Panc1 (cell line): ENCODE measurements at regions not wholly inside any gene's neighbourhood (a gene's known extent, or its start where the extent isn't known, plus 50 kb on each side); places are given as distances from the start of the nearest gene placed in this dataset.

Experiments
- ATAC-seq: fragments of 200-7000 bp; cut with Tn5 transposase; 2 replicates; pipeline ENCODE4 v1.9.1; 2020; ENCODE audit warnings: mild to moderate bottlenecking, moderate library complexity
- BruUV-seq: library from RNA; stranded (reverse); fragments of 400-500 nt; replicated peaks from 2 replicates; lab custom pipeline; 2021; lab: Mats Ljungman, UMichigan
- CTCF ChIA-PET: fragments of 300-600 bp; sonication (Branson Sonifier 250); formaldehyde crosslinking; loops from one replicate; lab custom pipeline; 2022; ENCODE audit warnings: antibody characterized with exemption; lab: Charles Lee
- POLR2A ChIA-PET: fragments of 300-600 bp; sonication (Branson Sonifier 250); formaldehyde crosslinking; loops from one replicate; lab custom pipeline; 2022; ENCODE audit warnings: antibody characterized with exemption; lab: Charles Lee
- DNase-seq: peaks from one replicate; pipeline ENCODE4 v3.0.0-alpha.2; 2010; ENCODE audit warnings: low read depth, low spot score
- H3K27ac ChIP-seq: 2 replicates; pipeline ENCODE4 v1.5.1; 2011; ENCODE audit warnings: mild to moderate bottlenecking, low read length, inconsistent platforms
- H3K27me3 ChIP-seq: fragments of 200-500 bp; sonication (Bioruptor generic); 2 replicates; pipeline ENCODE4 v1.6.0; 2014; ENCODE audit warnings: low read length, inconsistent platforms; ENCODE audit not compliant: control insufficient read depth, insufficient read depth
- H3K36me3 ChIP-seq: fragments of 200-500 bp; sonication (Bioruptor generic); 2 replicates; pipeline ENCODE4 v1.5.1; 2014; ENCODE audit warnings: inconsistent platforms, mild to moderate bottlenecking, low read length, moderate library complexity; ENCODE audit not compliant: control insufficient read depth, insufficient read depth
- H3K4me1 ChIP-seq: 2 replicates; pipeline ENCODE4 v1.5.1; 2011; ENCODE audit warnings: inconsistent platforms, mild to moderate bottlenecking, low read length, moderate library complexity; ENCODE audit not compliant: control insufficient read depth, insufficient read depth
- H3K4me3 ChIP-seq, 2 experiments: 2 replicates each; pipeline ENCODE4 v1.5.1; 2011 to 2012; ENCODE audit warnings: low read depth in 2 of 2, low read length in 2 of 2, mild to moderate bottlenecking in 2 of 2, inconsistent platforms in 1 of 2, moderate library complexity in 1 of 2
- H3K9me3 ChIP-seq: fragments of 200-500 bp; sonication (Bioruptor generic); 2 replicates; pipeline ENCODE4 v1.5.1; 2014; ENCODE audit warnings: low read depth, mild to moderate bottlenecking, inconsistent platforms, low read length, moderate library complexity; ENCODE audit not compliant: control insufficient read depth, insufficient read depth
- POLR2AphosphoS5 ChIP-seq: IDR thresholded peaks from 2 replicates; pipeline ENCODE4 v1.6.1; 2012; ENCODE audit warnings: mild to moderate bottlenecking, low read depth, low read length, moderate library complexity
- SIN3A ChIP-seq: IDR thresholded peaks from 2 replicates; pipeline ENCODE4 v1.6.1; 2012; ENCODE audit warnings: low read depth, mild to moderate bottlenecking, low read length, moderate library complexity, borderline replicate concordance; ENCODE audit not compliant: insufficient read depth
- TCF7L2 ChIP-seq: IDR thresholded peaks from 2 replicates; pipeline ENCODE4 v1.6.1; 2011; ENCODE audit warnings: mild to moderate bottlenecking, low read depth, low read length, inconsistent platforms
- in situ Hi-C: cut with HindIII; loops from 2 replicates; pipeline ENCODE4 v1.10.0; 2016; ENCODE audit warnings: low sequenced_read_pairs, low pct_unique_long_range_greater_than_20kb
- intact Hi-C: fragments of 100-400 bp; cut with micrococcal nuclease; formaldehyde crosslinking; loops from one replicate; pipeline ENCODE4 v1.10.0; 2022; ENCODE audit not compliant: unreplicated experiment
- TF ChIP-seq, protein P1 (sequence below): fragments of 450-650 bp; IDR thresholded peaks from 2 replicates; pipeline ENCODE4 v1.5.1; 2017; ENCODE audit warnings: mild to moderate bottlenecking
- TF ChIP-seq, protein P2 (sequence below), 2 experiments: IDR thresholded peaks; 2 replicates each; pipeline ENCODE4 v1.6.1; 2011 to 2012; ENCODE audit warnings: low read depth in 2 of 2, control low read depth in 1 of 2, low read length in 1 of 2, mild to moderate bottlenecking in 1 of 2, moderate library complexity in 1 of 2; ENCODE audit not compliant: insufficient read depth in 1 of 2

DNA sequence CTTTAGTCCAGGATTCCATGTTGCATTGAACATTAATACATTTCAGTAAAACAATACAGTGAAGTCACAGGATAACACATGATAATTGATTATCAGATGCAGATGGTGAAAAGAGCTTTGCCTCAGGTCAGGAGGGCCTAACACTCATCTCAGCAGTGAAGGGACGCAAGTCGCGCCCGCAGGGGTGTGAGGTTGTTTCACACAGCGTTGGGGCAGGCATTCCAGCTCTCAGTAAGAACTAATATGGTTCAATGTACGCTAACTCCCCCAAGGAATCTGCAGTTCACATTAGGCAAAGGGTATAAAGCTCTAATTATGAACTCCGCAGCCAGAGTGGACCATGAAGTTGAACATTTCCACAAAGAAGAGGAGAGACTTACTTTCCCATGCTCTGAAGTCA is 53.1 kb upstream of the ATL2 start:
- ATAC-seq (no peak), DNase-seq (no peak)
- H3K27ac ChIP-seq, result no peak overlapping the region
- no peak overlapping the region for H3K4me3 ChIP-seq
- no TSS peak for BruUV-seq
- H3K36me3 ChIP-seq, result no peaks in the 10 kb centered on the region
- no peaks in the 10 kb centered on the region for H3K27me3 ChIP-seq
- ChIA-PET CTCF (no interaction called here), POLR2A (no interaction called here)
- no peaks in the 10 kb centered on the region for H3K4me1 ChIP-seq
- intact Hi-C loops, result no loop called here
- in situ Hi-C loops, result no loop called here
- TF ChIP-seq, protein P1, sequence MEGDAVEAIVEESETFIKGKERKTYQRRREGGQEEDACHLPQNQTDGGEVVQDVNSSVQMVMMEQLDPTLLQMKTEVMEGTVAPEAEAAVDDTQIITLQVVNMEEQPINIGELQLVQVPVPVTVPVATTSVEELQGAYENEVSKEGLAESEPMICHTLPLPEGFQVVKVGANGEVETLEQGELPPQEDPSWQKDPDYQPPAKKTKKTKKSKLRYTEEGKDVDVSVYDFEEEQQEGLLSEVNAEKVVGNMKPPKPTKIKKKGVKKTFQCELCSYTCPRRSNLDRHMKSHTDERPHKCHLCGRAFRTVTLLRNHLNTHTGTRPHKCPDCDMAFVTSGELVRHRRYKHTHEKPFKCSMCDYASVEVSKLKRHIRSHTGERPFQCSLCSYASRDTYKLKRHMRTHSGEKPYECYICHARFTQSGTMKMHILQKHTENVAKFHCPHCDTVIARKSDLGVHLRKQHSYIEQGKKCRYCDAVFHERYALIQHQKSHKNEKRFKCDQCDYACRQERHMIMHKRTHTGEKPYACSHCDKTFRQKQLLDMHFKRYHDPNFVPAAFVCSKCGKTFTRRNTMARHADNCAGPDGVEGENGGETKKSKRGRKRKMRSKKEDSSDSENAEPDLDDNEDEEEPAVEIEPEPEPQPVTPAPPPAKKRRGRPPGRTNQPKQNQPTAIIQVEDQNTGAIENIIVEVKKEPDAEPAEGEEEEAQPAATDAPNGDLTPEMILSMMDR, result no peak
- TF ChIP-seq TCF7L2 (no peak), POLR2AphosphoS5 (no peak), SIN3A (no peak)
- TF ChIP-seq, protein P2, sequence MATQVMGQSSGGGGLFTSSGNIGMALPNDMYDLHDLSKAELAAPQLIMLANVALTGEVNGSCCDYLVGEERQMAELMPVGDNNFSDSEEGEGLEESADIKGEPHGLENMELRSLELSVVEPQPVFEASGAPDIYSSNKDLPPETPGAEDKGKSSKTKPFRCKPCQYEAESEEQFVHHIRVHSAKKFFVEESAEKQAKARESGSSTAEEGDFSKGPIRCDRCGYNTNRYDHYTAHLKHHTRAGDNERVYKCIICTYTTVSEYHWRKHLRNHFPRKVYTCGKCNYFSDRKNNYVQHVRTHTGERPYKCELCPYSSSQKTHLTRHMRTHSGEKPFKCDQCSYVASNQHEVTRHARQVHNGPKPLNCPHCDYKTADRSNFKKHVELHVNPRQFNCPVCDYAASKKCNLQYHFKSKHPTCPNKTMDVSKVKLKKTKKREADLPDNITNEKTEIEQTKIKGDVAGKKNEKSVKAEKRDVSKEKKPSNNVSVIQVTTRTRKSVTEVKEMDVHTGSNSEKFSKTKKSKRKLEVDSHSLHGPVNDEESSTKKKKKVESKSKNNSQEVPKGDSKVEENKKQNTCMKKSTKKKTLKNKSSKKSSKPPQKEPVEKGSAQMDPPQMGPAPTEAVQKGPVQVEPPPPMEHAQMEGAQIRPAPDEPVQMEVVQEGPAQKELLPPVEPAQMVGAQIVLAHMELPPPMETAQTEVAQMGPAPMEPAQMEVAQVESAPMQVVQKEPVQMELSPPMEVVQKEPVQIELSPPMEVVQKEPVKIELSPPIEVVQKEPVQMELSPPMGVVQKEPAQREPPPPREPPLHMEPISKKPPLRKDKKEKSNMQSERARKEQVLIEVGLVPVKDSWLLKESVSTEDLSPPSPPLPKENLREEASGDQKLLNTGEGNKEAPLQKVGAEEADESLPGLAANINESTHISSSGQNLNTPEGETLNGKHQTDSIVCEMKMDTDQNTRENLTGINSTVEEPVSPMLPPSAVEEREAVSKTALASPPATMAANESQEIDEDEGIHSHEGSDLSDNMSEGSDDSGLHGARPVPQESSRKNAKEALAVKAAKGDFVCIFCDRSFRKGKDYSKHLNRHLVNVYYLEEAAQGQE (IDR thresholded peaks at IDR 0.05; ENCODE audit: insufficient read depth in 1 of 2, low read depth in 2 of 2, low read length in 1 of 2), result no peak
- no peaks in the 10 kb centered on the region for H3K9me3 ChIP-seq

DNA sequence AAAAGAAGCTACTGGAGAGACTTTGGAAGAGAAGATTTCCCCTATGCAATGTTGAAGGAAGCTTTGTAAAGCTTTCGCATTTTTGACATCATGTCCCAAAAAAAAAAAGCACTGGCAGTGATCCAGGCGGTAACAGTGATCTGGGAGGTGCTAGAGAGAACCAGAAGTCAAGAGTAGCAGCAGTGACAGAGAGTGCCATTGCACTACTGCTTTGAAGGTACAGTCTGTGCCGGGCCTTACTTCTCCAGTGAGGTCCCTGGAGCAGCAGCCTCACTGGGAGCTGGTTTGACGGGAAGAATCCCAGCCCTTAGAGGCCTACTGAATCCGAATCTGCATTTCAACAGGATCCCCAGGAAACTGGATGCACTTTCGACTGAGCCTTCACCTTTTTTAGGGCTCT is 50.9 kb upstream of the ATL2 start:
- intact Hi-C loops, result no loop called here
- no TSS peak for BruUV-seq
- ChIA-PET POLR2A (no interaction called here), CTCF (no interaction called here)
- ATAC-seq, result no peak
- in situ Hi-C loops, result no loop called here
- Histone ChIP-seq H3K4me1 (no peaks in the 10 kb centered on the region), H3K36me3 (no peaks in the 10 kb centered on the region), H3K27me3 (no peaks in the 10 kb centered on the region), H3K4me3 (no peak overlapping the region), H3K27ac (no peak overlapping the region), H3K9me3 (no peaks in the 10 kb centered on the region)
- DNase-seq, result no peak
- TF ChIP-seq TCF7L2 (no peak), POLR2AphosphoS5 (no peak), SIN3A (no peak)
- TF ChIP-seq, protein P2 (IDR thresholded peaks at IDR 0.05; ENCODE audit: insufficient read depth in 1 of 2, low read depth in 2 of 2, low read length in 1 of 2), result no peak
- TF ChIP-seq, protein P1, result no peak
